HEK293T (cell line): ENCODE measurements at regions not wholly inside any gene's neighbourhood (a gene's known extent, or its start where the extent isn't known, plus 50 kb on each side); places are given as distances from the start of the nearest gene placed in this dataset.

Source experiments
- ARNT ChIP-seq: fragments of 450-650 bp; IDR thresholded peaks from 2 replicates; pipeline ENCODE4 v1.6.1; 2017; ENCODE audit warnings: mild to moderate bottlenecking
- FOXK2 ChIP-seq: fragments of 450-650 bp; IDR thresholded peaks from 2 replicates; pipeline ENCODE4 v1.6.1; 2016; ENCODE audit warnings: mild to moderate bottlenecking
- HDGF ChIP-seq: fragments of 450-650 bp; IDR thresholded peaks from 2 replicates; pipeline ENCODE4 v1.6.1; 2017; ENCODE audit warnings: antibody characterized with exemption, borderline replicate concordance
- SP1 ChIP-seq: fragments of 450-650 bp; IDR thresholded peaks from 2 replicates; pipeline ENCODE4 v1.6.1; 2017
- ZNF384 ChIP-seq: fragments of 450-650 bp; IDR thresholded peaks from 2 replicates; pipeline ENCODE4 v1.6.1; 2016

DNA sequence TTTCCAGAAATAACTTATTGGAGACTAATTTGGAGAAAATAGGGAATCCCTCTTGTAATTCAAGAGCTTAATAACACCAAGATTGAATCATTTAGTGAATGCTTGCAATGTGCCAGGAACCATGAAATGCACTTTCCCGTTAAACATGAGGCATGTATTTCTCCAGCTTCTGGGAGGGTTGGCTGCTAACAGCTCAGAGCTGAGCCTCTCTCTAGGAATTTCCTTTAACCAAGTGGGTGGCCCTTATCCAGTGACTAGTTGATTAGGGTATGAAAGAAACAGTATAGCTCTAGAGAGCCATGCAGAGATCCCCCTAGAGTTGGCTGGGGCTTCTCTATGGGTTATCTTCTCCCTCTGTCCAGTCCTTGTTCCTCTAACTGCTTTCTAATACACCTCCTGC is 356.4 kb upstream of the GOT2 start:
- TF ChIP-seq FOXK2 (no peak), ARNT (no peak), HDGF (no peak), ZNF384 (no peak), SP1 (no peak)
